HepG2 (cell line): ENCODE measurements at regions not wholly inside any gene's neighbourhood (a gene's known extent, or its start where the extent isn't known, plus 50 kb on each side); places are given as distances from the start of the nearest gene placed in this dataset.

Experiments
- ATAC-seq: fragments of 200-7000 bp; cut with Tn5 transposase; 3 replicates; pipeline ENCODE4 v1.9.1; 2020; ENCODE audit warnings: mild to moderate bottlenecking, moderate library complexity
- BruUV-seq: library from RNA; stranded (reverse); fragments of 400-500 nt; replicated peaks from 2 replicates; lab custom pipeline; 2021; lab: Mats Ljungman, UMichigan
- CTCF ChIA-PET: fragments of 300-600 bp; formaldehyde crosslinking; extraction: SDS; loops from one replicate; lab custom pipeline; 2021; ENCODE audit warnings: low total read pairs, inconsistent platforms, low intra/inter-chr PET ratio; lab: Yijun Ruan, JAX
- POLR2A ChIA-PET: fragments of 350-600 bp; sonication (Branson Sonifier 250); formaldehyde crosslinking; loops from one replicate; lab custom pipeline; 2020; ENCODE audit warnings: antibody characterized with exemption, inconsistent platforms; lab: Yijun Ruan, JAX
- DNase-seq: peaks from one replicate; pipeline ENCODE4 v3.0.0-alpha.2; 2015; ENCODE audit warnings: low spot score
- FAIRE-seq: peaks from 3 replicates; lab custom pipeline; 2011; peaks lifted over from hg19 to GRCh38; lab: Jason Lieb, UNC
- H2AFZ ChIP-seq: one replicate; pipeline ENCODE4 v1.6.1; 2011; ENCODE audit warnings: low read length, inconsistent platforms
- H3K27ac ChIP-seq: fragments of 300-600 bp; 3 replicates; pipeline ENCODE4 v1.8.0; 2011; ENCODE audit warnings: mixed run types, mild to moderate bottlenecking, mixed read lengths, low read length, inconsistent platforms; ENCODE audit not compliant: insufficient read depth; ENCODE audit errors: extremely low read length
- H3K27me3 ChIP-seq, 2 experiments: fragments of 200-600 bp in 1 of 2; 2 replicates in 1 of 2; 3 replicates in 1 of 2; pipeline versions ENCODE4 v1.6.0 to v1.8.0; 2011; ENCODE audit warnings: low read length in 2 of 2, mild to moderate bottlenecking in 2 of 2, moderate library complexity in 2 of 2, inconsistent platforms in 1 of 2; ENCODE audit not compliant: insufficient read depth in 2 of 2, control insufficient read depth in 1 of 2
- H3K36me3 ChIP-seq, 2 experiments: fragments of 200-600 bp in 1 of 2; replicated peaks in 1 of 2; 2 replicates in 1 of 2; 3 replicates in 1 of 2; pipeline versions ENCODE4 v1.5.1 to v1.8.0; 2011; ENCODE audit warnings: low read length in 2 of 2, inconsistent platforms in 1 of 2; ENCODE audit not compliant: insufficient read depth in 2 of 2, control insufficient read depth in 1 of 2
- H3K4me1 ChIP-seq: 2 replicates; pipeline ENCODE4 v1.5.1; 2012; ENCODE audit warnings: low read length, inconsistent platforms; ENCODE audit not compliant: insufficient read depth
- H3K4me2 ChIP-seq: 2 replicates; pipeline ENCODE4 v1.6.0; 2011; ENCODE audit warnings: low read depth, low read length, inconsistent platforms
- H3K4me3 ChIP-seq, 3 experiments: fragments of 200-600 bp in 1 of 3; sonication (generic), shearing (Covaris generic) in 1 of 3; replicated peaks in 1 of 3; 2 replicates each; pipeline ENCODE4 v1.5.1; 2011 to 2016; ENCODE audit warnings: low read length in 3 of 3, inconsistent platforms in 2 of 3, low read depth in 2 of 3, mild to moderate bottlenecking in 2 of 3, control low read depth in 1 of 3, mixed read lengths in 1 of 3; ENCODE audit not compliant: insufficient read depth in 1 of 3
- H3K79me2 ChIP-seq: one replicate; pipeline ENCODE4 v1.6.1; 2011; ENCODE audit warnings: low read length, inconsistent platforms; ENCODE audit not compliant: insufficient read depth
- H3K9ac ChIP-seq: 2 replicates; pipeline ENCODE4 v1.6.0; 2011; ENCODE audit warnings: mild to moderate bottlenecking, low read depth, low read length, inconsistent platforms; ENCODE audit not compliant: insufficient read depth
- H3K9me3 ChIP-seq: 2 replicates; pipeline ENCODE4 v1.5.1; 2012; ENCODE audit warnings: mild to moderate bottlenecking, low read length
- H4K20me1 ChIP-seq: 2 replicates; pipeline ENCODE4 v1.6.0; 2011; ENCODE audit warnings: inconsistent platforms, mild to moderate bottlenecking, low read length, moderate library complexity; ENCODE audit not compliant: insufficient read depth
- CREB1 ChIP-seq, 2 experiments: fragments of 450-650 bp in 1 of 2; IDR thresholded peaks; 2 replicates each; pipeline ENCODE4 v1.6.1; 2016 to 2017; ENCODE audit warnings: control low read depth in 1 of 2, mild to moderate bottlenecking in 1 of 2, missing compliant biosample characterization in 1 of 2, missing genetic modification characterization in 1 of 2
- HOXA7 ChIP-seq: sonication (generic); formaldehyde crosslinking; IDR thresholded peaks from 2 replicates; pipeline ENCODE4 v1.8.1; 2022; ENCODE audit warnings: mild to moderate bottlenecking, missing genetic modification reagents, moderate library complexity
- MIER2 ChIP-seq: IDR thresholded peaks from 2 replicates; pipeline ENCODE4 v1.6.1; 2016; ENCODE audit warnings: missing biosample characterization, missing genetic modification reagents
- PBX2 ChIP-seq: IDR thresholded peaks from 2 replicates; pipeline ENCODE4 v1.6.1; 2016; ENCODE audit warnings: control low read depth
- PCBP1 ChIP-seq: fragments of 200-400 bp; formaldehyde crosslinking; IDR thresholded peaks from 2 replicates; pipeline ENCODE4 v1.6.1; 2017; ENCODE audit warnings: mild to moderate bottlenecking, low read depth, low read length, borderline replicate concordance
- ZBTB20 ChIP-seq: sonication (generic); formaldehyde crosslinking; IDR thresholded peaks from 2 replicates; pipeline ENCODE4 v1.8.1; 2023; ENCODE audit warnings: missing genetic modification reagents, low read depth, mild to moderate bottlenecking, borderline replicate concordance
- ZMYM4 ChIP-seq: sonication (generic); formaldehyde crosslinking; IDR thresholded peaks from 2 replicates; pipeline ENCODE4 v1.8.1; 2023; ENCODE audit warnings: mild to moderate bottlenecking, missing genetic modification reagents
- ZNF333 ChIP-seq: sonication (generic); formaldehyde crosslinking; IDR thresholded peaks from 2 replicates; pipeline ENCODE4 v1.4.0; 2020; ENCODE audit warnings: mild to moderate bottlenecking, missing genetic modification reagents, borderline replicate concordance
- ZNF547 ChIP-seq: sonication (generic); formaldehyde crosslinking; IDR thresholded peaks from 2 replicates; pipeline ENCODE4 v1.5.1; 2020; ENCODE audit warnings: mild to moderate bottlenecking, missing genetic modification reagents
- ZNF597 ChIP-seq: sonication (generic); formaldehyde crosslinking; IDR thresholded peaks from 2 replicates; pipeline ENCODE4 v1.5.0; 2020; ENCODE audit warnings: missing genetic modification reagents
- ZNF781 ChIP-seq: sonication (generic); formaldehyde crosslinking; IDR thresholded peaks from 2 replicates; pipeline ENCODE4 v1.5.1; 2020; ENCODE audit warnings: borderline replicate concordance, mild to moderate bottlenecking, missing genetic modification reagents; ENCODE audit errors: not compliant biosample characterization
- WGBS: methylation state at CpG from one replicate; pipeline ENCODE4 v1.1.6; 2017; ENCODE audit warnings: low lambda C conversion rate; 5-methylcytosine and 5-hydroxymethylcytosine counted together
- in situ Hi-C: cut with HindIII; loops from 2 replicates; pipeline ENCODE4 v1.10.0; 2017; ENCODE audit warnings: low pct_unique_long_range_greater_than_20kb; ENCODE audit not compliant: extremely low pct_ligation_motif_present
- intact Hi-C: fragments of 100-400 bp; cut with micrococcal nuclease; formaldehyde crosslinking; loops from one replicate; pipeline ENCODE4 v1.10.0; 2022; ENCODE audit not compliant: unreplicated experiment

- Histone ChIP-seq H3K4me1 (no peaks in the 10 kb centered on the region), H3K79me2 (no peaks in the 10 kb centered on the region), H4K20me1 (no peaks in the 10 kb centered on the region), H3K4me2 (no peak overlapping the region), H3K4me3 (no peak overlapping the region), H2AFZ (no peak overlapping the region), H3K27ac (no peak overlapping the region), H3K27me3 (no peaks in the 10 kb centered on the region), H3K9me3 (no peaks in the 10 kb centered on the region), H3K9ac (no peak overlapping the region), H3K36me3 (no peaks in the 10 kb centered on the region)
- ChIA-PET POLR2A (no interaction called here), CTCF (no interaction called here)
- 3% methylated on average over 2 of the region's 2 CpGs for WGBS
- no peak for FAIRE-seq
- no peak for ATAC-seq
- no peak for DNase-seq
- TF ChIP-seq ZBTB20 (CRISPR knock-in tag) (no peak), CREB1 (IDR thresholded peaks at IDR 0.05) (peak; percentile 74), CREB1 (CRISPR knock-in tag; IDR thresholded peaks at IDR 0.05) (no peak), ZNF547 (CRISPR knock-in tag) (no peak), PBX2 (no peak), MIER2 (CRISPR knock-in tag) (no peak), ZNF781 (CRISPR knock-in tag) (no peak), HOXA7 (CRISPR knock-in tag) (no peak)
- intact Hi-C loops: no loop called here
- no TSS peak for BruUV-seq
- in situ Hi-C loops: no loop called here
Measured at GRCh38 chr17:63246344-63246743, 199.8 kb downstream of the CYB561 start.

- intact Hi-C loops (no loop called here), in situ Hi-C loops (no loop called here)
- H3K27me3 ChIP-seq: no peaks in the 10 kb centered on the region
- 0% methylated on average over 1 of the region's 1 CpG for WGBS
- H2AFZ ChIP-seq: no peak overlapping the region
- ATAC-seq (no peak), FAIRE-seq (no peak), DNase-seq (no peak)
- BruUV-seq: no TSS peak
- no peak overlapping the region for H3K9ac ChIP-seq
- H3K36me3 ChIP-seq: no peaks in the 10 kb centered on the region
- no peaks in the 10 kb centered on the region for H4K20me1 ChIP-seq
- H3K4me3 ChIP-seq: no peak overlapping the region
- POLR2A ChIA-PET: no interaction called here
- no peak overlapping the region for H3K27ac ChIP-seq
- no peak for TF ChIP-seq ZNF333 (CRISPR knock-in tag)
- no peak for TF ChIP-seq HOXA7 (CRISPR knock-in tag)
- no peak for TF ChIP-seq PCBP1
- no peak for TF ChIP-seq ZMYM4
- no peak for TF ChIP-seq ZNF597 (CRISPR knock-in tag)
- CTCF ChIA-PET: no interaction called here
- no peaks in the 10 kb centered on the region for H3K4me1 ChIP-seq
- H3K9me3 ChIP-seq: no peaks in the 10 kb centered on the region
- H3K79me2 ChIP-seq: no peaks in the 10 kb centered on the region
- no peak overlapping the region for H3K4me2 ChIP-seq
Measured at GRCh38 chr17:63247706-63248105, 198.4 kb downstream of the CYB561 start.
